Cardiac septum (tissue), 1 donor: ENCODE measurements at regions not wholly inside any gene's neighbourhood (a gene's known extent, or its start where the extent isn't known, plus 50 kb on each side); places are given as distances from the start of the nearest gene placed in this dataset.

Experiments used
- DNase-seq: peaks from one replicate; pipeline ENCODE4 v3.0.0-alpha.2; 2020; ENCODE audit warnings: low spot score
- intact Hi-C: fragments of 100-400 bp; cut with DNase I; formaldehyde crosslinking; loops from one replicate; pipeline ENCODE4 v1.14.0; 2022
- donor health status: DM: no; HTN: no; CAD: no.

DNA sequence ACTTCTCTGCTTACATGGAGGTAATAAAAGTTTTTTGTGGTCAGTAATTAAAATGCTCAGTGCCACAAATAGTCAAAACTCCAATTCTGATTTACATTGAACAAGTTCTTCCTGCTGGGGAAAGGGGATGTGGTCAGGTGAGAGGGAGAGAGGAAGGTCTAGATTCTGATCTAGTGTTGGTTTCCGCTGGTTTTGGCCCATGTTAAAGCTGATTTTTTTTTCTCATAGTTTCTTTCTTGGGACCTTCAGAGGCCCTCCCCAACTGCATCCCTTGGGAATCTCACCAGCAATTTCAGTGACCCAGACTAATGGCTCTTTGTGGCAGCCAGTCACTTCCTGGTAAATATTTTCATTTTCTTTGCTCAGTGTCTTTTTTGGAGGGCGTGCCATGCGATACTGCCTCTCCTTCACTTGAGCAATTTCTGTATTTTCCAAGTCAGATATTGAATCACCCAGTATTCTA, 332.7 kb downstream of the RAPGEF2 start:
- DNase-seq: no peak
- intact Hi-C loops: no loop called here

DNA sequence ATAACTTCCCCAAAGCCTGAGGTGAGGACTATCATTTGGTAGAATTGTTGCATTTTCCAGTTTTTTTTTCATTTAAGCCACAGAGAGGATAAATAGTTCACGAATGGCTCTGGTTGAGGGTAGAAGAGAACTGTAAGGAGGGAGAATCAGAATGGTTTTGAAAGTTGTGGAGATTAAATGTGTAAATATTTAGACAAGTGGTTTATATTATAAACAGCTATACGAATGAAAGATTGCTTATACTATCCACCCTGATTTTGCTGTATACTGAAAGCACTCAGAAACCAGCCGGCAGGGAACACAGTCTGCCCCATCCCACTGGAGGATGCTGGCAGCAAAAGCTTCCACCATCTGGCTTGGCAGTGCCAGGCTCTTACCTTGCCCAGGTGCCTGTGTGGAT, 341.1 kb downstream of the RAPGEF2 start:
- no peak for DNase-seq
- intact Hi-C loops: loop anchor here (5.0 to 10.0 kb wide), 4 partner anchors 169 to 719 kb away; partner anchors contain the start of gene PPID

- intact Hi-C loops: loop anchor here (5.0 to 10.0 kb wide), 5 partner anchors 170 to 720 kb away; partner anchors contain the start of gene PPID
- DNase-seq: no peak
Observed at GRCh38 chr4:159444678-159445077, 341.8 kb downstream of the RAPGEF2 start.

DNA sequence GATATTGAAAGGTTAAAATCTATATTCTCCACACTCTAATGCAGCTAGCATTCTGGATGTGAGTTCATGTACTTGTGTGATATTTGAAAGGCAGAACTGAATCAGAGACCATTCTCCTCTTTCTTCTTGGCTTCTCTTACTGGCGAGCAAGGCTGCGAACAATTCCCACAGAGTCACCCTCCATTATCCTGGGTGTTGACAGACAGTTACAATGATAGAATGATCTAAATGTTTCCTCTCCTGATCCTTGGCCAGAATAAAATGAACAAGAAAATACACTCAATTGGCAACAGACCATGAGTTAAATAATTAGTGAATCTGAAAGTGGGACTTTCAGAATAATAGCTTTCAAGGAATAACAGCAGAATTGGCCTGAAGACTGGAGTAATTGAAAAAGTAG, 342.8 kb downstream of the RAPGEF2 start:
- DNase-seq: no peak
- intact Hi-C loops: loop anchor here (5.0 to 10.0 kb wide), 4 partner anchors 171 to 721 kb away; partner anchors contain the start of gene PPID

DNA sequence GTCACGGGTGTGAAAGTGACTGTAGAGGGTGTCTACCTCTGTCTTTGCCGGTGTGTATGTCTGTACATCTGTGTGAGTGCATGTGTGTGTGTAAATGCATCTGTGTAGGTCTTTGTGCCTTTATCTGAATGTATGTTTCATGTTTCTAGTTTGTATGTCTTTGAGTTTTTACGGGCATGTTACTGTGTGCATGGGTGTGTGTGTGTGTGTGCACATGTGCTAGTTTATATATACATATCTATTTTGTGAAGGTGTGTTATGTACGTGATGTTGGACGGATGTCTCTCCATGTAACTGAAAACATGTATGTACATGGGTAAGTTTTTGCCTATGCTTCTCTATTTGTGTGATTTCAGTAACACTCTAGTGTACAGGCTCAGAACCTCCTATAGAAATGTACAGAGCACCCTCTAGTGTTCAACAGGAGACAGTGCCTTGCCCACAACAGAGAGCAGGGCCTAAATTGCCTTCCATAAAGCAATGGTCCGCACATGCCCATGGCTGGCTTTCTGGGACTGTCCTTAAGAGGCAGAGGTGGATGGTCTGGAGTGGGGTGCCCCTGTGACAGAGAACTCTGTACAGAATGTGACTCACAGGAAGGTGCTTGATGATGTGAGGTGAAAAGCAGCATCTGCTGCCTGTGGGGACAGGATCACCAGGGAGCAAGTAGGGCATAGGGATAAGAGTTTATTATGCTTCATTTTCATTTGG, 343.5 kb downstream of the RAPGEF2 start:
- intact Hi-C loops: loop anchor here (5.0 to 10.0 kb wide), 4 partner anchors 172 to 722 kb away; partner anchors contain the start of gene PPID
- DNase-seq: no peak

DNA sequence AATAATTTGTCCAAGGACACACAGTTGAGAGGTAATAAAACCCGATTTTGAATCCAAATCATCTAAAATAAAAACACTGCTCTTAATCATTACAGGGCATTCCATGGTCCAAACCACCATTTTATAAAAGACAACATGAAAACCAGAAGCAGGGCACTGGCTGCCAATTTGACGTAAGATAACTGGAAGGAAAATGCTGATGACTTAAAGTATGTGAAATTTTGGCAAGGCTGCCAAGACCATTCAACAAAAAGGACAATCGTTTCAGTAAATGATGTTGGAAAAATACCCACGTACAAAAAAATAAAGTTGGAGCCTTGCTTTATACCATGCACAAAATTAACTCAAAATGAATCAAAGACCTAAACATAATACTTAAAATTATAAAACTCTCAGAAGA, 344.4 kb downstream of the RAPGEF2 start:
- no peak for DNase-seq
- intact Hi-C loops: loop anchor here (5.0 to 10.0 kb wide), 4 partner anchors 172 to 722 kb away; partner anchors contain the start of gene PPID

GRCh38 chr4:159451006-159451405, 348.1 kb downstream of the RAPGEF2 start:
- intact Hi-C loops: no loop called here

GRCh38 chr4:159455675-159456237, 352.9 kb downstream of the RAPGEF2 start:
- no peak for DNase-seq
- intact Hi-C loops: no loop called here

More at GRCh38 chr4:159451006-159451405, 348.1 kb downstream of the RAPGEF2 start:
- no peak for DNase-seq

DNA sequence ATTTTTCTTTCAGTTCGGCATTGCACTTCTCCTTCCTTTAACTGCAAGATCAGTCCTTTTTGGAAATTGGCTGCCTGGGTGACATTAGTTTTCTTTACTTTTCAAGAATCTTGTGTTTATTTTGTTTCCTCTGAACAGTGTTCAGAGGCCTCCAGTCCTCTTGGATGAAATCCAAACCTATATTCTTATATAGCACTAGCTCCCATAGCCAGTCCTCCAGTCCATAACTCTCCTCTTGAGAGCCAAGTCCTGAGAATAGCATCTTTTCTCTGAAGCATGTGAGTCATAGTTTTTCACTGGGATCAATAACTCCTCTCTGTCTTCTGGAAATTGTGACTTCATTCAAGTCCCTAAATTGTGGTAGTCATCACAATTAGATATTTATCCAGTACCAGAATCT, 357.5 kb downstream of the RAPGEF2 start:
- DNase-seq: no peak
- intact Hi-C loops: no loop called here

DNA sequence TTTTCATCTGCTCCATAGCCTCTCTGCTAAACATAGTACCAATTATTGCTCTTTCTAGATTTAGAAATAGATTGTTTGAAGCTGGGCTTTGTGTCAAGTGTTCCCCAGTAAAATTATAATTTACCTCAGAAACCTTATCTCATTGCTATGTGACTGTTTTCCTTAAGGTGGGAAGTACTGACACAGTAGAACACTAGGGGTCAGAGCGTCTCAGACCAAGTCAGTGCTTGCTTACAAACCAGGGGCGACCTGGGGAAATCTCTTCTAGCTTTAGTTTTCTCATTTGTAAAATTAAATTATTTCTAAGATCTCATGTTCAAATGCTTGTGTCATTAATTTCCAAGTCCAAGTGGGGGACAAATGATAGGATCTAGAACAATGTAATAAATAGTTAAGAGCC, 360.4 kb downstream of the RAPGEF2 start:
- intact Hi-C loops: no loop called here
- no peak for DNase-seq

DNA sequence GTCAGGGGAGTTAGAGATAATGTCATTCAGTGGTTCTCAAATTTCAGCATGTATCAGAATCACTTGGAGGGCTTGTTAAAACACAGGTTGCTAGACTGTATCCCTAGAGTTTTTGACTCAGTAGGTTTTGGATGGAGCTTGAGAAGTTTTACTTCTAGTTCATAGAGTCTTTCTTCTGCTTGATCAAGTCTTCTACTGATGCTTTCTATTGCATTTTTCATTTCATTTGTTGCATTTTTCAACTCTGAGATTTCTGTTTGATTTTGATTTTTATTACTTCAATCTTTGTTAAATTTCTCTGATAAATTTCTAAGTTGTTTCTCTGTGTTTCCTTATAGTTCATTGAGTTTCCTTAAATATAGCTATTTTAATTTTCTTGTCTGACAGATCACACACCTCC, 361.4 kb downstream of the RAPGEF2 start:
- no peak for DNase-seq
- intact Hi-C loops: no loop called here

DNA sequence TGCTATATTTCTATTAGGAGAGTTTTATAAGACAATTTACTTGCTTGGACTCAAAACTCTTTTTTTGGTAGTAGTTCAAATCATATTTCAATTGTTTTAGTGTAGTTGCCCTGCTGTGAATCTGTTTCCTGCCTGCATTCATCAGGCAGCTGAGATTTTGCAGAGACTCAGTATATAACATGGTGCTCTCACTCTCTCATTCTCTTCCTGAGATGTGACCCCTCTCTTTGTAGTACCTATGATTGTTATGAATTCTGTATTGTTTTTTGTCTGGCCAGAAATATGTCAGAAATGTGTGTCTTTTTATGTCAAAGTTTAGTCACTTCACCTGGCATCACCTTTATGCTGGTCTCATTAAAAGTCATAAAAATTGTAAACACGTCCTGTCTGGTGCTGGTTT, 374.0 kb downstream of the RAPGEF2 start:
- no peak for DNase-seq
- intact Hi-C loops: no loop called here

- intact Hi-C loops: no loop called here
- DNase-seq: no peak
Observed at GRCh38 chr4:159480826-159481225, 377.9 kb downstream of the RAPGEF2 start.

DNA sequence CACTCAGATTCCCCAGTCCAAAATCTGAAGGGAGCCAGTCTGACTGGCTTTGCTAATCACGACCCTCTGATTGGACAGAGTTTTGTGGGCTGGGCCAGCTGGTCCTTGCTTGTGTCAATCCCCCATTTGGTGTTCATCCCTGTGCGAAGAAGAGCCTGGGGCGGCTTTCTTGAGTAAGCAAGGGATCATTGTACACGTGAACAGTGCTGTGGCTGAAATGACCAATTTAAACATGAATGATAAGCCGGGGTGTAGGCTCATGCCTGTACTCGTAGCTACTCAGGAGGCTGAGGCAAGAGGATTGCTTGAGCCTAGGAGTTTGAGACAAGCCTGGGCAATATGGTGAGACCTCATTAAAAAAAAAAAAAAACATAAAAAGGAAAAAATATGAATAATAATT, 379.1 kb downstream of the RAPGEF2 start:
- intact Hi-C loops: no loop called here
- no peak for DNase-seq

- intact Hi-C loops: no loop called here
- DNase-seq: no peak
Observed at GRCh38 chr4:159483110-159483781, 380.4 kb downstream of the RAPGEF2 start.

- intact Hi-C loops: no loop called here
Observed at GRCh38 chr4:159483782-159484741, 381.2 kb downstream of the RAPGEF2 start.

GRCh38 chr4:159484864-159485263, 382.0 kb downstream of the RAPGEF2 start:
- DNase-seq: no peak
- intact Hi-C loops: no loop called here

More at GRCh38 chr4:159483782-159484741, 381.2 kb downstream of the RAPGEF2 start:
- no peak for DNase-seq

- intact Hi-C loops: no loop called here
- DNase-seq: no peak
Observed at GRCh38 chr4:159487284-159487747, 384.4 kb downstream of the RAPGEF2 start.

DNA sequence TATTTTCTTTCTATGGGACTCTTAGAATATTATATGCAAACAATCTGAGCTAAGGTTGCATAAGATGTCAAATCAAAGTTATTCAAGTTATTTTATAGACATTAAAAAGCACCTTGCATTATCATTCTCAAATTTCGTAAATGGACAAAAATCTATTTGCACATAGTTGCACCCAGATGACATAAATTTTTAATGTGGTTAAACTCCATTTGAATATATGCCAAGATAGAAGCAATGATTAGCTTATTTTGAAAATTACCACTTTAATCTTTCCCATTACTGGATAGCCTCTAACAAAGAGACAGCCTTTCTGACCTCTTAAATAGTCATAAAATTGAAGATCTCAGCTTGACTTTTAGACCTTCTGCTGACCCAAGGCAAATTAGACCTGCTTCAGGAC, 386.8 kb downstream of the RAPGEF2 start:
- no peak for DNase-seq
- intact Hi-C loops: no loop called here
